A673 (cell line): ENCODE measurements at regions not wholly inside any gene's neighbourhood (a gene's known extent, or its start where the extent isn't known, plus 50 kb on each side); places are given as distances from the start of the nearest gene placed in this dataset.

Experiments
- BruUV-seq: library from RNA; stranded (reverse); fragments of 400-500 nt; replicated peaks from 2 replicates; lab custom pipeline; 2021; lab: Mats Ljungman, UMichigan
- CTCF ChIA-PET: fragments of 300-600 bp; sonication (Branson Sonifier 250); formaldehyde crosslinking; loops from one replicate; lab custom pipeline; 2022; ENCODE audit warnings: antibody characterized with exemption; lab: Charles Lee
- POLR2A ChIA-PET: fragments of 300-600 bp; sonication (Branson Sonifier 250); formaldehyde crosslinking; loops from one replicate; lab custom pipeline; 2022; ENCODE audit warnings: antibody characterized with exemption; ENCODE audit not compliant: low non-redundant PET; lab: Charles Lee
- DNase-seq: peaks from one replicate; pipeline ENCODE4 v3.0.0-alpha.2; 2015; ENCODE audit warnings: low spot score
- H3K27ac ChIP-seq: fragments of 200-600 bp; sonication (generic); 2 replicates; pipeline ENCODE4 v1.5.1; 2016; ENCODE audit warnings: mixed run types, low read depth, mild to moderate bottlenecking, mixed read lengths, antibody characterized with exemption, low read length; ENCODE audit not compliant: poor library complexity, severe bottlenecking
- H3K27me3 ChIP-seq: fragments of 200-600 bp; sonication (generic); replicated peaks from 2 replicates; pipeline ENCODE4 v1.6.1; 2017; ENCODE audit warnings: mixed run types, low read depth, mild to moderate bottlenecking, mixed read lengths, antibody characterized with exemption, low read length; ENCODE audit not compliant: insufficient read depth, poor library complexity
- H3K36me3 ChIP-seq: fragments of 200-600 bp; sonication (generic); 2 replicates; pipeline ENCODE4 v1.6.1; 2016; ENCODE audit warnings: mixed run types, mild to moderate bottlenecking, mixed read lengths, antibody characterized with exemption, low read length; ENCODE audit not compliant: insufficient read depth, poor library complexity, severe bottlenecking
- H3K4me1 ChIP-seq: fragments of 200-600 bp; sonication (generic); 2 replicates; pipeline ENCODE4 v1.6.1; 2017; ENCODE audit warnings: mixed run types, mild to moderate bottlenecking, mixed read lengths, antibody characterized with exemption, low read length; ENCODE audit not compliant: insufficient read depth, poor library complexity, severe bottlenecking
- H3K4me3 ChIP-seq: fragments of 200-600 bp; sonication (generic); 2 replicates; pipeline ENCODE4 v1.5.1; 2016; ENCODE audit warnings: low read depth, mixed run types, mild to moderate bottlenecking, mixed read lengths, low read length; ENCODE audit not compliant: poor library complexity, severe bottlenecking
- H3K9me3 ChIP-seq: fragments of 200-600 bp; sonication (generic); 2 replicates; pipeline ENCODE4 v1.6.1; 2016; ENCODE audit warnings: mixed run types, low read depth, mild to moderate bottlenecking, mixed read lengths, antibody characterized with exemption, low read length; ENCODE audit not compliant: poor library complexity, severe bottlenecking
- CTCF ChIP-seq: fragments of 300-800, 200-600 bp; sonication (generic); conservative IDR thresholded peaks from 2 replicates; pipeline ENCODE4 v1.5.1; 2017; ENCODE audit warnings: low read depth, mild to moderate bottlenecking, antibody characterized with exemption, low read length, moderate library complexity, mixed read lengths
- EZH2 ChIP-seq: fragments of 200-600 bp; sonication (generic); IDR thresholded peaks from 2 replicates; pipeline ENCODE4 v1.6.1; 2017; ENCODE audit warnings: borderline replicate concordance, low read depth, mild to moderate bottlenecking, mixed read lengths, antibody characterized with exemption, low read length; ENCODE audit not compliant: poor library complexity, severe bottlenecking
- intact Hi-C: fragments of 100-400 bp; cut with micrococcal nuclease; formaldehyde crosslinking; loops from one replicate; pipeline ENCODE4 v1.10.0; 2022; ENCODE audit not compliant: unreplicated experiment

- no peak for TF ChIP-seq CTCF
- no peak for TF ChIP-seq EZH2
- ChIA-PET POLR2A (no interaction called here), CTCF (no interaction called here)
- BruUV-seq = no TSS peak
- Histone ChIP-seq H3K36me3 (no peaks in the 10 kb centered on the region), H3K27ac (no peak overlapping the region), H3K27me3 (no peaks in the 10 kb centered on the region), H3K4me3 (no peak overlapping the region), H3K4me1 (peaks cover 19% of the 10 kb centered on the region), H3K9me3 (no peaks in the 10 kb centered on the region)
- intact Hi-C loops = no loop called here
- DNase-seq = no peak
Measured at GRCh38 chr9:111096051-111096450, 57.8 kb upstream of the LPAR1 start.

- H3K36me3 ChIP-seq = no peaks in the 10 kb centered on the region
- H3K27ac ChIP-seq = no peak overlapping the region
- POLR2A ChIA-PET = no interaction called here
- DNase-seq = no peak
- H3K9me3 ChIP-seq = no peaks in the 10 kb centered on the region
- no TSS peak for BruUV-seq
- H3K4me3 ChIP-seq = no peak overlapping the region
- CTCF ChIA-PET = no interaction called here
- TF ChIP-seq CTCF = no peak
- TF ChIP-seq EZH2 = no peak
- intact Hi-C loops = no loop called here
- H3K27me3 ChIP-seq = no peaks in the 10 kb centered on the region
- H3K4me1 ChIP-seq = peaks cover 19% of the 10 kb centered on the region
Measured at GRCh38 chr9:111095441-111095840, 57.2 kb upstream of the LPAR1 start.

- no peak for TF ChIP-seq CTCF
- no peaks in the 10 kb centered on the region for H3K9me3 ChIP-seq
- H3K27ac ChIP-seq = no peak overlapping the region
- CTCF ChIA-PET = no interaction called here
- POLR2A ChIA-PET = no interaction called here
- H3K36me3 ChIP-seq = no peaks in the 10 kb centered on the region
- intact Hi-C loops = no loop called here
- DNase-seq = no peak
- no peak overlapping the region for H3K4me3 ChIP-seq
- no TSS peak for BruUV-seq
- H3K4me1 ChIP-seq = peaks cover 16% of the 10 kb centered on the region
- H3K27me3 ChIP-seq = no peaks in the 10 kb centered on the region
Measured at GRCh38 chr9:111094958-111095357, 56.7 kb upstream of the LPAR1 start.
